22Rv1 (cell line): ENCODE measurements at regions not wholly inside any gene's neighbourhood (a gene's known extent, or its start where the extent isn't known, plus 50 kb on each side); places are given as distances from the start of the nearest gene placed in this dataset.

Experiments used
- CTCF ChIP-seq: fragments of 450-650 bp; IDR thresholded peaks from 2 replicates; pipeline ENCODE4 v1.5.1; 2017; ENCODE audit warnings: mild to moderate bottlenecking
- ZFX ChIP-seq: fragments of 450-650 bp; IDR thresholded peaks from 2 replicates; pipeline ENCODE4 v1.6.1; 2017; ENCODE audit warnings: antibody characterized with exemption, borderline replicate concordance

GRCh38 chr14:53861781-53862180, 94.8 kb downstream of the BMP4 start:
- TF ChIP-seq CTCF (no peak), ZFX (no peak)
